ENCODE measurements at regions not wholly inside any gene's neighbourhood (a gene's known extent, or its start where the extent isn't known, plus 50 kb on each side); places are given as distances from the start of the nearest gene placed in this dataset.

DNA sequence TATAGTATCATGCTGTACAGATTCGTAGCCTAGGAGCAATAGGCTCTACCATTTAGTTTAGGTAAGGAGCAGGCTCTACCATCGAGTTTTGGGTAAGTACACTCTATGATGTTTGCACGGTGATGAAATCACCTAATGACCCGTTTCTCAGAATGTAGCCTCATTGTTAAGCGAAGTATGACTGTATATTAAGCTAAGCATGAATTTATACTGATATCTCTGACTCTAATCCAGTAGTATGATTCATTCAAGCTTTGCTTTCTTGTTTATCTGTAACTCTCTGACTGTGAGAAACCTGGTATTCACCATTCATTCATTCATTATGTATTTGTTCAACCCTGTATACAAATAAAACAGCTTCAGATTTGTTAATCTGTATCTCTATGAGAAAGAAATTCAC is 283.9 kb upstream of the PRICKLE1 start:
- TF ChIP-seq, protein P1, sequence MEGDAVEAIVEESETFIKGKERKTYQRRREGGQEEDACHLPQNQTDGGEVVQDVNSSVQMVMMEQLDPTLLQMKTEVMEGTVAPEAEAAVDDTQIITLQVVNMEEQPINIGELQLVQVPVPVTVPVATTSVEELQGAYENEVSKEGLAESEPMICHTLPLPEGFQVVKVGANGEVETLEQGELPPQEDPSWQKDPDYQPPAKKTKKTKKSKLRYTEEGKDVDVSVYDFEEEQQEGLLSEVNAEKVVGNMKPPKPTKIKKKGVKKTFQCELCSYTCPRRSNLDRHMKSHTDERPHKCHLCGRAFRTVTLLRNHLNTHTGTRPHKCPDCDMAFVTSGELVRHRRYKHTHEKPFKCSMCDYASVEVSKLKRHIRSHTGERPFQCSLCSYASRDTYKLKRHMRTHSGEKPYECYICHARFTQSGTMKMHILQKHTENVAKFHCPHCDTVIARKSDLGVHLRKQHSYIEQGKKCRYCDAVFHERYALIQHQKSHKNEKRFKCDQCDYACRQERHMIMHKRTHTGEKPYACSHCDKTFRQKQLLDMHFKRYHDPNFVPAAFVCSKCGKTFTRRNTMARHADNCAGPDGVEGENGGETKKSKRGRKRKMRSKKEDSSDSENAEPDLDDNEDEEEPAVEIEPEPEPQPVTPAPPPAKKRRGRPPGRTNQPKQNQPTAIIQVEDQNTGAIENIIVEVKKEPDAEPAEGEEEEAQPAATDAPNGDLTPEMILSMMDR (IDR thresholded peaks at IDR 0.05) = no peak
- no peak for TF ChIP-seq POLR2A (IDR thresholded peaks at IDR 0.05)

Measured in Peyer's patch (tissue), 4 donors.